ENCODE measurements at regions not wholly inside any gene's neighbourhood (a gene's known extent, or its start where the extent isn't known, plus 50 kb on each side); places are given as distances from the start of the nearest gene placed in this dataset.

DNA sequence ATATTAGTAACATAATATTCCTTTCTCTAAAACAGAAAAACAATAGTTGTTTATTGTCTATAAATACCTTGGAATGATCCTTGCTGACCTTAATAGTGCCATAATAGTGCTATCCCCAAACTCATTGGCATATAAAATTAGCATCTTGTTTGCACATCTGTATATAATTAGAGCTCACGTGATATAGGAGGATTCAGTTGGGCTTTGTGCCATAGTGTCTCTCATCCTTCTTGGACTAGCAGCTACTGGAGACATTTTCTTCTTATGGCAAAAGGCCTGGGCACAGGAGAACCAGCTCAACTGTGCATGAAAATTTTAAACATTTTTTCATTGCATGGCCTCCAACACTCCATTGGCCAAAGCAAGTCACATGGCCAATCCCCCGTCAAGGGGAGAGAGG is 342.5 kb downstream of the SPATA31D1 start:
- no peak for FAIRE-seq

DNA sequence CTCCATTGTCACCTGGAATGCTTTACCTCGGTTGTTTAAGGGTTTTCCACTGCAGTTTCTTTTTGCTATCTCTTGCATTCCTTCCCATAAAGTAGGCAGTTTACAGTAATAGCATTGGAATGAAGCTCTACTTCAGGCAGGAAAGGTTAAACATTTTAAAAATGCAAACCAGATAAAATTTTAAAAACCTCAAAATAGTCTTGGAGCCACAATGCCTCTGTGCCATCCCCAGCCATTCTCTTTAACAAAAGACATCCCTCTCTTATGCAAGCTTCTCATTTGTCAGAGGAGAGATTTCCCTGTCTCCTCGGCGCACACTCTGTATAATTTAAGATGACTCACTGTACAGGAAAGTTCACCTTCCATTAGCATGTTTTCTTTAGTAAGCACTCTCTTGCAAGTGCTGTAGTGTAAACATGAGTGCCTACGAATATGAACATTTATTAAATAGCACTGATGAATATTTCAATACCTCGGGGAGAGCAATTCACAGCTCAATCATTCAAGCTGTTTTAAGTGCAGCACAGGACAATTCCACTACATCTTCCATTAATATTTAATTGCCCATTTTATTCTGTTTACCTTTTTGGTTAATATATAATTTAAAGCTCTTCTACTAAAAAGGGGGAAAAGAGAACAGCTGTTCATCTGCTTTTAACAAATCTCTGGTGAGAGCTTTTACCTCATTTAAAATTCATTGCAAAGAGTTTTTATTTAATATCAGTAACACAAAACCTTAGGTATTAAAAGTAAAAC is 343.6 kb downstream of the SPATA31D1 start:
- FAIRE-seq: no peak

DNA sequence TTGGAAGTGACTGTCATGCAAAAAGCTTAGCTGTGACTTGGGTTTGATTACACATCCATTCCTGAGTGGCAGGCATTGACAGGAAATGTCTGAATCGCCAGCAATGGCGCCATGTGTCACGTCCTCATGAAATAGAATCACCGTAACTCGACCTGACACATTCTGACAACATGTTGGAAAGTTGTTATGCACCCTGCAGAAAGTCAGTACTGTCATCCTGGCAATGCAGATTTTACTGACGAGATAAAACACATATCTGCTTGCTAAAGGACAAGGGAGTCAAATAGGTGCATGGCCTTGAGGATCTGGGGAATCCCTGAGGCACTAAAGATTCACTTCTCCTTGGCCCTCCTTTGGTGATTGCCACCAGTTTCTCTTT is 344.2 kb downstream of the SPATA31D1 start:
- FAIRE-seq: no peak

DNA sequence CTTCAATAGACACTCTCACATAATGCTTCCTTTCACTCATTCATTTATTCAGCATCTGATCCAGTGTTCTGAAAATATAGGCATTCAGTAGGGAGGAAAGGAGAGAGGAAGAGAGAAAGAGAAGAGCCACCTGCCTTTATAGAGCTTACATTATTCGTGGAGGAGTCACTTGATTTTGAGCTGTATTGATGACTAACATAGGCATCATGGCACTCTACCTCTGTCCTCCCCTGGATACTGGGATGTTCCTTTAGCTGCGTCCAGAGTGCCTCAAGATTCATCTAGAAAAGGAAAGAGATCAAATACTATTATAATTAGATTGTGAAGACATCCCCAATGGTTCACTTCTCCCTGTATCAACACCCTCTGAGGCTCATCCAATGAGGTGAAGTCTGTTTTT is 345.1 kb downstream of the SPATA31D1 start:
- FAIRE-seq: no peak

DNA sequence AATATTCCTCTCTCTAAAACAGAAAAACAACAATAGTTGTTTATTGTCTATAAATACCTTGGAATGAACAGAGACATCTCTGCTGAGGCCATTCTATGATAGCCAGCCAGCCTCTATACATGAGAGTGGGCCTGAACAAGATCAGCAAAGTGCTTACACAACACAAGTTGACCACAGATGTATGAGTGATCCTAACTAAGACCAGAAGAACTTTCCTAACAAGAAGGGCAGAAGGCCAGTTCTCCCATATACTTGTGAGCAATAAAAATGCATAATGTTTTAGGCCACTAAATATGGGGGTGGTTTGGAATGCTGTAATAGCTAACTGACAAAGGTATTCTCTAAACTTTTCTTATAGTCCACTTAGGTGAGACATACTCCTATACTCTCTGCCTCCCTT is 345.7 kb downstream of the SPATA31D1 start:
- no peak for FAIRE-seq

DNA sequence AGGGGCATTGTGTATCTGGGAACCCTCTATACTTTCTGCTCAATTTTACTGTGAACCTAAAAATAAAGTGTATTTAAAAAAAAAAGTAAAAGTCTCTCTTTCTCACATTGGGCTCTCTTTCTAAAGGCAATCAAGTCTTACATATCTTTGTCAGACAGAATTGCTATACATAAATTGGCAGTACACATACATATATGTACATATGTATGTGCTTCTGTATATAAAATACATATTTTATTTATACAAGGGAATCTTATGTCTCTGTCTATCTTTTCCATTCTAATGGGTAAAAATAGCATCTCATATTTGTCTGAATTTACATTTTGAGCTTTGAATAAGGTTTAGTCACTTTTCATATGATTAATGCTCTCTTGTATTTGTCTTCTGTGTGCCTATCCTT is 348.8 kb downstream of the SPATA31D1 start:
- FAIRE-seq: no peak

DNA sequence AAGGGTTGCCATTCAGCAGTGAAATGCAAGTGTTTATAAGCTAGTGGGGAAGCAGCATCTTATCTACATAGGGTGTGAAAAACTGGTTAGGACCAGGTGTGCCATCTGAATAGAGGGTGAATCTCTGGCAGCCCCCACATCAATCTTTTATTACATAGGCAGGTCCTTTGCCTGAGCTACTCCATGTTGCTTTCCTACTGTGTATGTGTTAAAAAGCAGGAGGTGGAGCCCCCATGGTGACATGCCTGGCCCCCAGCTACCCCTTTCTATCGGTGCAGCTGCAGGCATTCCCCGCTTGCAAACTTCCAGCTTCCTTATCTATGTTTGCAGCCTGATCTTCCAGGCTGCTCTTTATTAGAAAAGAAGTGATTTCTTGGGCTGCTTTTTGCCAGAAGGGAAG is 353.5 kb downstream of the SPATA31D1 start:
- no peak for FAIRE-seq

DNA sequence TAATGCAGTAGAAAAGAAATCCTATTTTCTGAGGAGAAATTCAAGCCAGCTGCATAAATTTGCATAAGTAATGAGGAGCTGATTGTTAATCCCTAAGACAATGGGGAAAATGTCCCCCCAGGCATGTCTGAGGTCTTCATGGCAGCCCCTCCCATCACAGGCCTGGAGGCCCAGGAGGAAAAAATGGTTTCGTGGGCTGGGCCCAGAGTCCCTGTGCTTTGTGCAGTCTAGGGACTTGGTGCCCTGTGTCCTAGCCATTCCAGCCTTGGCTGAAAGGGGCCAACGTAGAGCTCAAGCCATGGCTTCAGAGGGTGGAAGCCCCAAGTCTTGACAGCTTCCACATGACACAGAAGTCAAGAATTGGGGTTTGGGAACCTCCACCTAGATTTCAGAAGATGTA is 357.5 kb downstream of the SPATA31D1 start:
- FAIRE-seq: no peak

DNA sequence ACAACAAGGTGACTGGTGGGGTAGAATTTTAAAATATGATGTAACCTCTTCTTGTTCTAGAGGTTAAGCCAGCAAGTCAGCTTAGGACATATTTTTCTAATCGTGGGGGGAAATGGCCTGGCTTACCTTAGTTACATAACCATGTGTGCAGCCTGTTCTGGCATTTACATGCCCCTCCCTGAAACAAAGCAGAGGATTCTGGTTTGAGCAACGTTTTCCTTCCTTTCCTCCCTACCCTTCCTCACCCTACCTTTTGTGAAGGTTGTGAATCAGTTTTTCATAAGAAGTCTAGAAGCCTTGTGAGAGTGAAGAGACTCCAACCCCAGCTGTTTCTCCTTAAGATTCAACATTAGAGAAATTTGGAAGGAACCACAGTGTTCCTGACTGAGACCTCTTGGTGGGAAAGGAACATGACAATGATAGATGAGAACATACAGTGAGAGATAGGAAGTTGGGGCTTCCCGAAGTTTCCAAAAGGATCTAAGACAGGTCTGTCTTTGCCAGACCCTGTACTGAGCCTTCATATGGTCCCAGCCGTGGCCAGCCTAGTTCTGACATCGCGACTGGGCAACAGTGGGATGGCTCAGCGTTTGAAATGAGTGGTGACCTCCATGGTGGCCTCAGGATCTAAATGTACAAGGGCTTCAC is 365.2 kb downstream of the SPATA31D1 start:
- no peak for FAIRE-seq

DNA sequence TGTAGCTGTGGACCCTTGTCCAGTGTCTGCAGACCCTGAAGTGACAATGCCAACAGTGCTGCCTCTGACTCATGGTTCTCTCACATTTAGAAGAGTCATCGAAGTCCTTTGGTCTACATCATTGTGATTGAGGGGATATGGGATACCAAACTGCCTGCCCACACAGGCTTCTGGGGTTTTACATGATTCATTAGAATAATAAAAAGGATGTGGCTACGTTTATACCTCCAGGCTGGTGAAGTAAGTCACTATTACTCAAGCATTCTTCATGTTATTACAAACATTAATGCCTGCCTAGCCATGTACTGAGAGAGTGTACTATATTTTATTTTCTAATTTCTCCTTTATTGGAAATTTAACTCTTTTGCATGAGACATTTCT is 365.7 kb downstream of the SPATA31D1 start:
- FAIRE-seq: no peak

DNA sequence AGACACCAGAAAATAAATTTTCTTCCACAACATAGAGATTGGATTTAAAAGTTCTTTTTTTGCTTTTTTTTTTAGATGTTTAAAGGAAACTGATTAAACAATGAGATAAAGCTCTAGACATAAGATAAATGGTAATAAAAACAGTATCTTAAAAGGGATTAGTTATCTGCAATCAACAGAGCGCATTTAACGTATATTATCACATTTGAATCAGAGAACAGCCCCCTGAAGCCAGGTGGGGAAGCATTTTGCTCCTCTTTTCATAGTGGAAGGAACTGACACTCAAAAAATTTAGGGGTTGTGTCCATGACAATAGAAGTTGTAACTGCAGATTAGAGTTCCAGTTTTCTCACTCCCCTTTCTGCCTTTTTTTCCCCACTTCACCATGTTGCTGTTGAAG is 367.6 kb downstream of the SPATA31D1 start:
- FAIRE-seq: no peak

DNA sequence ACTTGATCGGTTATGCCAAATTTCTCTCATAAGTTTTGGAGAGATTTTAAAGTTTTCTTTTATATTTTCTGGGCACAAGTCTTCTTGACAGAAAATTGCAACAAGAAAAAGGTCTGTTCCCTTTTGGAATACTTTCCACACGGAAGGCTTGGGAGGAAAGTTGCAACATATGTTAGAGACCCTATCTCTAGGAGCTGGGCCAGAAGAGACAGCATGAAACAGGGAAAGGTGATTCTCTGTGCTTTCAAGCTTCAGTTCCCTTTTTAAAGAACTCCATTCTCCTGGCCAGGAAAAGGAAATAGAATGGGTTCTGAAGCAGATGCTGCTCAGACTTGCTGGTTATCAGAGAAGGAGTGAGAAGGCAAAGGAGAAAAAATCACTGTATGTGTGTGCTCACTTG is 368.3 kb downstream of the SPATA31D1 start:
- no peak for FAIRE-seq

DNA sequence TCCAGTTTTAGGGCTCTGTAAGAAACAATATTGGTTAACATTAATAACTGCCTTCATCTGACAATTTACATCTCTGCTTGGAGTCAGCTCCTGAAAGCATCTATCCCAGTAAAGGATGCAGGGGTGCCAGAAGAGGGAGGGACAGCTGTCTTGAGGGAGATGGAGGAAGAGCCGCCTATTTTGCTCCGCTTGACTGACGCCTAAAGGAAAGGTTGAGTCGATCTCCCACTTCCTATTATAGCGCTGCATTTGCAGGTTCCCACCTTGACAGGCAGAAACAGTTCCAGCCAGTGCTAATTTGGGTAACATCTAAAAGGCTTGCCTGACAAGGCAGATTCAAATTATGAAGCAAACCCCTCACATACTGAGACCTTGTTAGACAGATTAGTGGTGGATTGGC is 374.6 kb downstream of the SPATA31D1 start:
- no peak for FAIRE-seq

DNA sequence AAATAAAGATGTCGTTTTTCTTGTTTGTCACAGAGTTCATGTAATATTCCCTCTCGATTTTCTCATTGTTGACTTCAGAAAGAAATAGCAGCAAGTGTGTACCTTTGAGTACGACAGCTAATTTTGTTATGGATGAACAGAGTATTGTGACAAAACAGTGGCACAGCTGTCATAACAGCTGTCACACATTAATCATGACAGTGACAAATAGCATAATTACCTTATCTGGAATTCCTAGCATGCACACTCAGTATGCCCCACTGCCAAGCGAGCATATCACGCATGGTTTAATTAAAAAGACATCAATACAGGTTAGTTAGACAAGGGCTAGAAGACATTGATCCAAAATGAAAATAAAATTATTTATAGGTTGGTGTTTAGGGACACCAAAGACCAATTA is 375.1 kb downstream of the SPATA31D1 start:
- no peak for FAIRE-seq

DNA sequence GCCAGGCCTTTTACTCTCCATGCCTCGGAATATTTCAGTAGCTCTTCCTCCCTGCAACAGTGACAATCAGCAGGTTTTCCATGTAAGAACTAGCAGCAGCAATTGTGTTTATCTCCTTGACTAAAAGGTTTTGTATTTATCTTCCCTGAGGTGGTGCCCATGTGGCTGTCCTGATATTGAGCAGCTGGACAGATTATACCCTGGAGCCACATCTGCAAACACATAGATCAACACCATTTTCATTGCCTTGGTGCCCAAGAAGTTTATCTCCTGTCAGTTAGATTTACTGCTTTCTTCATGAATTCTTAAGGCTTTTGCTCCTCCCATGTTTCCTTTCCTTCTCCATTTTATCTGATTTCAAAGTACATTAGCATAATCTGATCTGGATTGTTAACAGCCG is 378.4 kb downstream of the SPATA31D1 start:
- no peak for FAIRE-seq

DNA sequence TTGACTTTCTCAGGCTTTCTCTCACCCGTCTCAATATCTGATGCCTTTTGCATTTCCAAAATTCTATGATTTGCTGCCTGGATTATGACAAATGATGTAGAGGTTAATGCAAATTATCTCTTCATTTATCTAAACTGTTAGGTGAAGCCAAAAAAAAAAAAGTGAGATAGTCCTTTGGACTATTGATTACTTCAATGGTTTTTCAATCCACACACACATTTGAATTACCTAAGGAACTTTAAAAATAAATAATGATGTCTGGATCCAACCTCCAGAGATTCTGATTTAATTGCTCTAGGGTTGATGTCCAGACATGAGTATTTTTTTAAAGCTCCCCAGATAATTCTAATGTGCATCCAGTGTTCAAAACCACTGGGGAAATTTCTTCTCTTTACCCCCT is 379.4 kb downstream of the SPATA31D1 start:
- no peak for FAIRE-seq

DNA sequence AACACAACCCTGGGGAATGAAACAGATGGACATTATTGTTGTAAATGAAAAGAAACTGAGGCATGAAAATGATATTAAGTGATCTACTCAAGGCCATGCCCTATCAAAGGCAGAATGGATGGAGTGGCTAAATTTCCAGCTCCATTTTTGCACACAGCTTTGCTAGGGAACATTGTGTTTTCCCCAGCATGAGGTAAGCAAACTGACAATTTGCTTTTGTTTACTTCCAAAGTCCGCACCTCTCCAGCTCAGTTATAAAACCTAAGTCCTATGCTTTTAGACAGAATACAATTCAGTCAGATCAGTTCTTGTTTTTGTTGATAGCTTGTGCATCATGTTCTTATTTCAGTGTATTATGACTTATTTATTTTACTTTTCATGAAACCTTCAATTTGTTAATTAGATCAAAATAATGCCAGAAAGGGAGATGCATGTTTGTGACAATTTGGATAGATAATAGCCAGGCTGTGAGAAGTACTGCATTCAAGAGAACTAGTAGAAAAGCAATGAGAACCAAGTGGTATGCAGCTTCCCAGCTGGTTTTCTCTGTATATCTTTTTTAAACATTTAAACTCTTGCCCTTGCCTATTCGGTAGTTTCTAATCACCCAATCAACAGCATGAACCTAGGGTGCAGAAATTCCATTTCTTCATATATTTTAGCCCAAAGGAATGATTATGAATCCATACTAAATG is 380.8 kb downstream of the SPATA31D1 start:
- no peak for FAIRE-seq

DNA sequence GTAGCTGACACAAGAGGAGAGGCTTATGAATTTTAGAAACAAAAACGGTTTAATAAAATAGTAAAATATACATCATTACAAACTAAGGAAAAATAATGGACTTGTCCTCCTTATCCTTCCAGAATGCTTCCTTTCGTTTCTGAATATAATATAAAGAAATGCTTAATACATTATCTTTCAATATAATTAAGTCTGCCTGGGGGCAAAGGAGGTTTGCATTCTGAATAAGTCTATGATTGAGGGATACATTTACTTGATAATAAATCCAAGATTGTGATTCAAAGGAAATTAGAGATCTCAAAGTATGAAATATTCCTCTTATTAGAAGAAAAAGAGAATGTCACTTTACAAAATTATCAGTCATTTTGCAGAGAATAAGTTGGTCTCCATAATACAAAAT is 386.5 kb downstream of the SPATA31D1 start:
- FAIRE-seq: no peak

DNA sequence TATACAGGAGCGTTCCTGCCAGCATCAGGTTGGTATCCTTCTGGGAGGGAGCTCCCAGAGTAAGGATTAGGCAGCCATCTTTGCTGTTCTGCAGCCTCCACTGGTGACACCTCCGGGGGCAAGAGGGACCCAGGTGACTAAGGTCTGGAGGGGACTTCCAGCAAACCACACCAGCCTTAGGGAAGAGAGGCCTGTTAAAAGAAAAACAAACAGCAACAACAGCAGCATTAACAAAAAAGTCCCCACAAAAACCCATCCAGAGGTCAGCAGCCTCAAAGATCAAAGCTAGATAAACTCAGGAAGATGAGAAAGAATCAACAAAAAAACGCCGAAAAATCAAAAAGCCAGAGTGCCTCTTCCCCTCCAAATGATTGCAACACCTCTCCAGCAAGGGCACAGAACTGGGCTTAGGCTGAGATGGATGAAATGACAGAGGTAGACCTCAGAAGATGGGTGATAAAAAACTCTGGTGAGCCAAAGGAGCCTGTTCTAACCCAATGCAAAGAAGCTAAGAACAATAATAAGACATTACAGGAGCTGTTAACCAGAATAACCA is 388.2 kb downstream of the SPATA31D1 start:
- FAIRE-seq: no peak

DNA sequence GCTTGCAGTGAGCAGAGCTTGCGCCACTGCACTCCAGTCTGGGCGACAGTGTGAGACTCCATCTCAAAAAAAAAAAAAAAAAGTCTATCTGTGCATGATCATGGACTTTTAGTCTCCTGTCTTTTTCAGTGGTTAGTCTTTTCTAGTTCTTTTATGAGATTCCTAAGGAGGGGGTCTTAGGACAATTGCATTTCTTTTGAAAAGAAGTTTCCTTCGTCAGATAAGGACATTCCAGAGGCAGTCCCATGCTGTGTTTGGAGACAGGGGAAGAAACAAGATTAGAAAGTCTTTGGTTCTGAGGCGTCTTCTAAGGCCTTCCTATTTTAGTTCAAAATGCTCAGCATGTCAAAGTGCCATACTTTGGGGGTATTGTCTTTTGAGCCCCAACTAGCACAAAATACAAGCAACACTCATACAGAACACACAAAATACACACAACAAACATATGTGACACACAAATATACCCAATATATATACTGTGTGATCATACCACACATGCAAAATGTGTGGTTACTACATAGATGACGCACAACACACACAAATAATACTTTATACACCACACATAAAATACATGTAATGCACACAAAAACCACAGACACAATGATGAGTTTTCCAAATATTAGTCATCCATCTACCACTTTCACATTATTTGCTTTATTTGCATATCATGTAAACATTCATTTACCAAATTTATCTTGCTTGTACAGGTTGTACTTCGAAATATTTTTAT is 394.5 kb downstream of the SPATA31D1 start:
- FAIRE-seq: no peak

DNA sequence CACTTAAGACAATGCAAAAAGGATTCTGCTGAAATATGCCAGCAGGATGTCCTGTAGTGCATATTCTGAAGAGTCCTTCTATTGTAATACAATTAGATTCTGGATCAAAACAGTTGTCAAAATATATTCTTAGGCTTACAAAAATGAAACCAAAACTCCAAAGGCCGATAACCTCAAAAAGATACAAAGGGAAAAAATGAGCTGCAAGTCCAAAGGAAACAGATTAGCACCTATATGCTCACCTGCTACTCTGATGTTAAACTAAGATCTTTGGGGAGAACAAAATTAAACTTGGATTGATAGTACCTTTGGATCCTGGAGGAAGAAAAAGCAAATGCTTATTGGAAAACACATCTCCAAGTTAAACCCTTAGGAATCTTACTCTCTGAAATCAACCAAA is 397.1 kb downstream of the SPATA31D1 start:
- FAIRE-seq: no peak

DNA sequence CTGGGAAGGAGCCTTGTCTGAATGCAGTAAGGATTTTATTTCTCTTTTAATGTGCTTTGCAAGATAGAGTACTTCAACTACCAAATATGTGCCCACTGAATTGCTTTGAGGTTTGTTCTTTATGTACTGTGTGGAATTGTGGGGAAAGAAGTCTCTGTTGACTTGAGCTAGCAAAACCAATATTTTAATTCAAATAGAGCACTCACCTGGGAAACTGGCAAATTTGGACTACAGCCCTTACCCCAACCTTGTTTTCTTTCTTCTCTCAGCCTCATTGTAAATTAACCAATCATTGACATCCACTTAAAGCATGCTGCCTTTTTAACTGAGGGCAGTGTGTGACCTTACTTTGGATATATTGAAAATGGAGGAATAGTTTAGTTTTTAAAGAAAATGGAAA is 409.0 kb downstream of the SPATA31D1 start:
- no peak for FAIRE-seq

DNA sequence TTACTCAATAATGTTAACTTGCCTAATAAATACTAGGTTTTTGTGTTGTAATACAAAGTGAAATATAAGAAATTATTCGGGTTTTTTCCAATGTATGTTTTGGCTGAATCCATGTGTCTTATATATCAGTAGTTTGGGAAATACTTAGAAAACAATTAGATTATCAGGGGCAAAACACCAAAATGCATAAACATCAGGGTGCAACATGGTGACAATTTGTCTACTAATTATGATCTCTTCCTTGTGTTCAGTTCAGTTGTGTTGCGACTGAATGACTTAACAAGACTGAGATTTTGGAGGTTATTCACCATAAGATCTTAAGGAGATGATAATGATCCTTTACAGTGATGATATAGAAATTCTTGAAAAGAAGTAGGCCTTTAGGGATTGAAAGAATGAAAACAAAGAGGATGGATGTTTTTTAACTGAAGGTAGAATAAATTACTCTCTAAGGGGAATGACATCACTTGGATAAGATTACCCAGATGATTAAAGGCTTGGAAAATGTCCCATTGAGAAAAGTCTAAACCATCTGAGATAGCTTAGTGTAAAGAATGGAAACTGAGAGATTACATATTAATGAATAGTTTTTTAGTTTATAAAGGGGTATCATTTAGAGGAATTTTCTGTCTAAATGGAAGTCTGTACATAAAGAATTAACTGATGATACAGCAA is 415.8 kb downstream of the SPATA31D1 start:
- no peak for FAIRE-seq
